Osteoblast (primary cell): ENCODE measurements at regions not wholly inside any gene's neighbourhood (a gene's known extent, or its start where the extent isn't known, plus 50 kb on each side); places are given as distances from the start of the nearest gene placed in this dataset.

Source experiments
- DNase-seq: peaks from one replicate; pipeline ENCODE4 v3.0.0; 2011; ENCODE audit warnings: low spot score, mixed read lengths; ENCODE audit not compliant: insufficient read length; ENCODE audit errors: missing footprints
- H2AFZ ChIP-seq: 2 replicates; pipeline ENCODE4 v1.6.0; 2011; ENCODE audit warnings: mild to moderate bottlenecking, low read length
- H3K27ac ChIP-seq: 2 replicates; pipeline ENCODE4 v1.5.1; 2011; ENCODE audit warnings: mild to moderate bottlenecking, low read depth, low read length, moderate library complexity
- H3K27me3 ChIP-seq: 2 replicates; pipeline ENCODE4 v1.6.0; 2012; ENCODE audit warnings: mild to moderate bottlenecking, control low read depth, inconsistent platforms, low read length, moderate library complexity; ENCODE audit not compliant: insufficient read depth
- H3K36me3 ChIP-seq: 2 replicates; pipeline ENCODE4 v1.5.1; 2011; ENCODE audit warnings: mild to moderate bottlenecking, low read length, control low read depth, moderate library complexity; ENCODE audit not compliant: insufficient read depth
- H3K4me1 ChIP-seq: 2 replicates; pipeline ENCODE4 v1.5.1; 2011; ENCODE audit warnings: mild to moderate bottlenecking, low read length, control low read depth, moderate library complexity; ENCODE audit not compliant: insufficient read depth
- H3K4me2 ChIP-seq: 2 replicates; pipeline ENCODE4 v1.6.0; 2011; ENCODE audit warnings: mild to moderate bottlenecking, low read length; ENCODE audit not compliant: insufficient read depth
- H3K4me3 ChIP-seq: fragments of 200-600 bp; sonication (generic); 3 replicates; pipeline ENCODE4 v1.5.1; 2012; ENCODE audit warnings: mild to moderate bottlenecking, low read length, inconsistent platforms; ENCODE audit not compliant: insufficient read depth
- H3K79me2 ChIP-seq: 2 replicates; pipeline ENCODE4 v1.6.0; 2012; ENCODE audit warnings: mild to moderate bottlenecking, low read length, control low read depth, inconsistent platforms; ENCODE audit not compliant: insufficient read depth
- H3K9me3 ChIP-seq: 2 replicates; pipeline ENCODE4 v1.5.1; 2011; ENCODE audit warnings: low read depth, low read length, control low read depth
- H4K20me1 ChIP-seq: 2 replicates; pipeline ENCODE4 v1.6.0; 2012; ENCODE audit warnings: mild to moderate bottlenecking, low read length, control low read depth; ENCODE audit not compliant: insufficient read depth
- TF ChIP-seq, protein P1 (sequence below): IDR thresholded peaks from 2 replicates; pipeline ENCODE4 v1.5.1; 2011; ENCODE audit warnings: mild to moderate bottlenecking, low read depth, low read length, moderate library complexity; ENCODE audit errors: extremely low read depth

- no peak overlapping the region for H3K4me3 ChIP-seq
- no peaks in the 10 kb centered on the region for H4K20me1 ChIP-seq
- H3K36me3 ChIP-seq: no peaks in the 10 kb centered on the region
- TF ChIP-seq, protein P1, sequence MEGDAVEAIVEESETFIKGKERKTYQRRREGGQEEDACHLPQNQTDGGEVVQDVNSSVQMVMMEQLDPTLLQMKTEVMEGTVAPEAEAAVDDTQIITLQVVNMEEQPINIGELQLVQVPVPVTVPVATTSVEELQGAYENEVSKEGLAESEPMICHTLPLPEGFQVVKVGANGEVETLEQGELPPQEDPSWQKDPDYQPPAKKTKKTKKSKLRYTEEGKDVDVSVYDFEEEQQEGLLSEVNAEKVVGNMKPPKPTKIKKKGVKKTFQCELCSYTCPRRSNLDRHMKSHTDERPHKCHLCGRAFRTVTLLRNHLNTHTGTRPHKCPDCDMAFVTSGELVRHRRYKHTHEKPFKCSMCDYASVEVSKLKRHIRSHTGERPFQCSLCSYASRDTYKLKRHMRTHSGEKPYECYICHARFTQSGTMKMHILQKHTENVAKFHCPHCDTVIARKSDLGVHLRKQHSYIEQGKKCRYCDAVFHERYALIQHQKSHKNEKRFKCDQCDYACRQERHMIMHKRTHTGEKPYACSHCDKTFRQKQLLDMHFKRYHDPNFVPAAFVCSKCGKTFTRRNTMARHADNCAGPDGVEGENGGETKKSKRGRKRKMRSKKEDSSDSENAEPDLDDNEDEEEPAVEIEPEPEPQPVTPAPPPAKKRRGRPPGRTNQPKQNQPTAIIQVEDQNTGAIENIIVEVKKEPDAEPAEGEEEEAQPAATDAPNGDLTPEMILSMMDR: no peak
- peaks cover 28% of the 10 kb centered on the region for H3K4me1 ChIP-seq
- no peaks in the 10 kb centered on the region for H3K9me3 ChIP-seq
- DNase-seq: peak; percentile 15
- H3K79me2 ChIP-seq: no peaks in the 10 kb centered on the region
- peak overlapping the region; percentile 12 for H3K27ac ChIP-seq
- no peak overlapping the region for H2AFZ ChIP-seq
- no peaks in the 10 kb centered on the region for H3K27me3 ChIP-seq
- no peak overlapping the region for H3K4me2 ChIP-seq
Observed at GRCh38 chr15:36371509-36371908, 207.9 kb upstream of the CDIN1 start.

- DNase-seq: no peak
- Histone ChIP-seq H2AFZ (no peak overlapping the region), H3K9me3 (no peaks in the 10 kb centered on the region), H3K4me2 (no peak overlapping the region), H3K79me2 (no peaks in the 10 kb centered on the region), H3K36me3 (no peaks in the 10 kb centered on the region), H3K4me3 (no peak overlapping the region), H3K27ac (no peak overlapping the region), H3K4me1 (peaks cover 28% of the 10 kb centered on the region), H4K20me1 (no peaks in the 10 kb centered on the region), H3K27me3 (no peaks in the 10 kb centered on the region)
- TF ChIP-seq, protein P1: no peak
Observed at GRCh38 chr15:36372968-36373367, 206.5 kb upstream of the CDIN1 start.

DNA sequence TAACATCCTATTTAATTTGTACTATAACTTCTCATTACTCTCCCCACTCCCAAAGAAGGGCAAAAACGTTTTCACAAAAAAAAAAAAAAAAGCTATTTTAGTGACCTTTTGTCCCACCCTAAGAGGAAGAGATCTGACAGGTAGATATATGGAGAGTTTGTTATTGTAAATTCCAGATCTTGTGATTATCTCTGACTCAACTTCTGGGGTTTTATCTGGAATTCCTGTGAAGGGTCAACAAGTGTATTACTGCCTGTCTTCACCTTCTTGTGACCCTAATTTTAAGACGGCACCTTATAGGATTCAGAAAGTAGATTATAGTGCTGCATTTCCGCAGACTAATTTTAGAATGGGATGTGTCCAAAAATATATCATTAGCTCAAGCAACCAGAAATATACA is 205.9 kb upstream of the CDIN1 start:
- TF ChIP-seq, protein P1: no peak
- DNase-seq: no peak
- no peaks in the 10 kb centered on the region for H4K20me1 ChIP-seq

GRCh38 chr15:36389107-36389506 is 190.3 kb upstream of the CDIN1 start:
- Histone ChIP-seq H3K36me3 (no peaks in the 10 kb centered on the region), H2AFZ (no peak overlapping the region), H3K79me2 (no peaks in the 10 kb centered on the region), H3K4me1 (no peaks in the 10 kb centered on the region), H3K27ac (no peak overlapping the region), H3K9me3 (no peaks in the 10 kb centered on the region), H4K20me1 (no peaks in the 10 kb centered on the region), H3K27me3 (no peaks in the 10 kb centered on the region), H3K4me3 (no peak overlapping the region), H3K4me2 (no peak overlapping the region)
- no peak for DNase-seq
- TF ChIP-seq, protein P1: no peak

More for the DNA sequence above, 205.9 kb upstream of the CDIN1 start:
- Histone ChIP-seq H3K4me3 (no peak overlapping the region), H3K27me3 (no peaks in the 10 kb centered on the region), H2AFZ (no peak overlapping the region), H3K9me3 (no peaks in the 10 kb centered on the region), H3K36me3 (no peaks in the 10 kb centered on the region), H3K4me1 (peaks cover 28% of the 10 kb centered on the region), H3K27ac (no peak overlapping the region), H3K4me2 (no peak overlapping the region), H3K79me2 (no peaks in the 10 kb centered on the region)
